Smooth muscle cell of the brain vasculature (primary cell): ENCODE measurements at regions not wholly inside any gene's neighbourhood (a gene's known extent, or its start where the extent isn't known, plus 50 kb on each side); places are given as distances from the start of the nearest gene placed in this dataset.
A peak's percentile ranks its signal among the peaks of the same experiment; 100 is the strongest.
"Not testable (repeated sequence)": the region's sequence is repeated elsewhere in the genome, so short reads cannot be mapped to it uniquely, and the experiment has no call there.

Experiments
- DNase-seq: peaks from one replicate; pipeline ENCODE4 v3.0.0-alpha.2; 2012; ENCODE audit warnings: low read depth, low spot score

- not testable (repeated sequence) for DNase-seq
These were observed 247.9 kb upstream of the PGRMC2 start for GRCh38 chr4:128535510-128535909.

- no peak for DNase-seq
These were observed 241.4 kb upstream of the PGRMC2 start for GRCh38 chr4:128528793-128529553.

- DNase-seq, result no peak
These were observed 240.4 kb upstream of the PGRMC2 start for GRCh38 chr4:128527946-128528576.

- DNase-seq, result no peak
These were observed 239.7 kb upstream of the PGRMC2 start for GRCh38 chr4:128527351-128527750.

GRCh38 chr4:128525992-128526630 is 238.5 kb upstream of the PGRMC2 start:
- DNase-seq, result no peak

GRCh38 chr4:128525387-128525786 is 237.8 kb upstream of the PGRMC2 start:
- no peak for DNase-seq

GRCh38 chr4:128524311-128524710 is 236.7 kb upstream of the PGRMC2 start:
- DNase-seq, result no peak

GRCh38 chr4:128521648-128522111 is 234.1 kb upstream of the PGRMC2 start:
- DNase-seq, result no peak

- DNase-seq, result no peak
These were observed 233.5 kb upstream of the PGRMC2 start for GRCh38 chr4:128521156-128521555.

- no peak for DNase-seq
These were observed 231.7 kb upstream of the PGRMC2 start for GRCh38 chr4:128519163-128519830.

GRCh38 chr4:128517739-128518510 is 230.3 kb upstream of the PGRMC2 start:
- DNase-seq, result peak; percentile 93

GRCh38 chr4:128517096-128517738 is 229.6 kb upstream of the PGRMC2 start:
- DNase-seq, result no peak

GRCh38 chr4:128516301-128516969 is 228.8 kb upstream of the PGRMC2 start:
- peak; percentile 62 for DNase-seq

GRCh38 chr4:128513664-128514484 is 226.3 kb upstream of the PGRMC2 start:
- DNase-seq, result no peak

GRCh38 chr4:128512767-128513322 is 225.2 kb upstream of the PGRMC2 start:
- no peak for DNase-seq

GRCh38 chr4:128512161-128512560 is 224.5 kb upstream of the PGRMC2 start:
- DNase-seq, result no peak

- DNase-seq, result no peak
These were observed 223.2 kb upstream of the PGRMC2 start for GRCh38 chr4:128510850-128511249.

- no peak for DNase-seq
These were observed 215.4 kb upstream of the PGRMC2 start for GRCh38 chr4:128502818-128503527.
